GM19455 (cell line): ENCODE measurements at regions not wholly inside any gene's neighbourhood (a gene's known extent, or its start where the extent isn't known, plus 50 kb on each side); places are given as distances from the start of the nearest gene placed in this dataset.

ENCODE experiments used
- ATAC-seq: cut with Tn5 transposase; IDR thresholded peaks from one replicate; pipeline ENCODE4 v1.9.1; 2021; ENCODE audit not compliant: unreplicated experiment

DNA sequence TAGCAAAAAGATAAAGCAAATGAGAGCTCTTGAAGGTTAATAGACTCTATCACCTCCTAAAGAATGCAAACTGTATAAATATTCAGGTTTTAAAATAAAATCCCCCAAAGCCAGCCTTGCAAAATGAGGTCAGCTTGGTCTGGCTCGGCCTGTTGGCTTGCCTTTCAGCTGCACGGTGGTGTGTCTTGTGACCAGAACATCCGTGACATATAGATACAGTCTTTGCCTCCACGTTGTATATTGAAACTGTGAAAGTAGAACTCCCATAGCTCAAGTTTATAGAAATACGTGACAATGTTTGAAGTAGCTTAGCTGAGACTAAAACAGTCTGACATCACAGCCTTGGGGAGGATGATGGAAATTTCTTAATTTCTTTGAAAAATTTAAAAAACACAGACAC, 236.6 kb upstream of the MYOCD start:
- ATAC-seq: no peak

DNA sequence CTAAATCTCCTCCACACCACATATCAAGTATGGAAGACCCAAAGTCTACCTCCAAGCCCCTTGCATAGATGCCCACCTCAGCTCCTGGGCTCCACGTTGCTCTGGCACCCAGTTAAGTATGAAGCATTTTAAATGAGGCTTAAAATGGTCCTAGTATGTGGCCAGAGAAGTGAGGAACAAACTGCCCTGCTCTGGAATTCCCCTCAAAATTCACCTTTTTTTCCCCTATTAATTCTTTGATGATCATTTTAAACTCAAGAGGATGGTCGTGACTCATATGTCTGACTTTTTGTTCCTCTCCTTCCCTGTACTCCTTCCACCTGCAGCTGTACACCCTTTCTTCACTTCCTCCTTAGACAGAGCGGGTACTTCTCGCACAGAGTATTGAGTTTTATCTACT, 234.5 kb upstream of the MYOCD start:
- ATAC-seq: peak; percentile 90

DNA sequence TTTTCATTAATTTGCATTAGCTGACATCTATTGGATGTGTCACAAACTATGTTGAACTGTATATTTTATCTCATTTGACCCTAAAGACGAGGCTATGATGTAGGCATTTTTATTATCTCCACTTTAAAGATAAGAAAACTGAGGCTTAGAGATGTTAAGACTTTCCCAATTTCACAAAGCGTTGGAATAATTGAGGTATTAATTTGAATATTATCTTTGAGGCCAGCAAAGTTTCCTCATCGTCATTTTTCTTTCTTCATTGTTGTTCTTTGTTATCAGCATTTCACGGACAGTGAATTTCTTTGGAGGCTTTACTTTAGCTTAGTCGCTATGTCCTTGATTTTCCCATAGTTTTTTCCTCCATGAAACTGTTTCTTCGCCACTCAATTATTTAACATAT, 227.5 kb upstream of the MYOCD start:
- ATAC-seq: no peak

DNA sequence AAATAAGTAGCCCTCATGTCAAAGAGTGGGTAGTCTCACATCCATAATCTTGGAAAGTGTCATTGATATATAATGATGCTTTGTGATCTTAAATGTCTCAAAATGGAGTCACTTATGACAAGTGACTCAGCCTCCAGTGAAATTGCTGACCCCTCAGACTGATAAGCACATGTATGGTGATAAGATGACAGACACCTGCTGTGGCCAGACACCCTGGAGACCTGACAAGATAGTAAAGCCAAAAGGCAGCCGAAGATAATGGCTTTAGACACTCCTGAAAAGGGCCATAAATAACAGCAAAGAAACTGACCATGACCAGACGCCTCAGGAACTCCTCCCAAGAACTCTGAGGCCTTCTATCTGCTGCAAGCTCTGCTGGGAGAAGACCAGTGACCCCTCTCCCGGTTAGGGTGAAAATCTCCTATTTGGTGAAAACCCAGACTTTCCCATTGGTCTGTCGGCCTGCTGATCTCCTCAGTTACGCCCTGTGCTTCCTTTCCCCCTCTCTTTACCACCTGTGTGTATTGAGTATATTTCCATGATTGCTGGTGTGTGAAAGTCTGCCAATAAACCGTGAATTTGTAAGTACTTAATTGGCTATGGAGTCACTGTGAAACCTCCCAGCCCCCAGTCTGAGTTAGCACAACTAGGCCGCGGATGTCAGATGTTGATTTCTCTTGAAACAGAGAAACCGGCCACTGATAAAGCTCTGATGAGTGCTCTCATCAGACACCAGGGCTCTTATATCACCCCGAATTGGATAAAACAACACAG, 226.7 kb upstream of the MYOCD start:
- ATAC-seq: no peak

DNA sequence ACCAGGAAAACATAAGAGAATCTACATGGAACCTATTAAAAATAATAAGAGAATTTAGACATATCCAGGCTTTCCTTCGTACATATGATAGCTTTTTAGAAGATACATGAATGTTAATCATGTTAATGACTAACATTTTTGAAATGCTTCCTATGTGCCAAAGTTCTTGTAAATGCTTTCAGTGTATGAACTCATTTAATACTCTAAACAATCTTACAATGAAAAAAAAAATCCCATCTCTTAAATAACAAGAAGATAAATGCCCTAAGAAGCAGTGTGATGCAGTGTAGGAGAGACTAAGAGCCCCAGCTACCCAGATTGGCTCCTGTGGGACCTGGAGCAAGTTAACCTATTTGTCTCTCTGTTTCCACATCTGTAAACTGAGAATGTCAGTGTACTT, 220.4 kb upstream of the MYOCD start:
- no peak for ATAC-seq

DNA sequence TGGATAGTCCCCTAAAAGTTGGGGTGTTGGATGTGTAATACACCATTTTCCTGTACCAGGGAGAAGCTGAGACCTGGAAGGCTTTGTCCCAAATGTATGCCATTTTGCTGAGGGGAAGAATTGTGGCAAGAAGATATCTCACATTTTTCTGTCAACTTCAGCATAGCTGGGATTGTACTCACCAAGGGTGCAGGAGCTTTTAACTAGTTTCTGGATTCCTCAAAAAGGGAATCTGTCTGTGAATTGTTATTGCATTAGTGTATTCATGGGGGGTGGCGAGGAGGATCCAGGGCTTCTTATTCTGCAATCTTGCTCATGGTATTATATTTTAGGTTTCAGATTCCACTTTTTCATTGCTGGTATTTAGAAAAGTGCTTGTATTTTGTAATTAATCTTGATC, 208.2 kb upstream of the MYOCD start:
- no peak for ATAC-seq

DNA sequence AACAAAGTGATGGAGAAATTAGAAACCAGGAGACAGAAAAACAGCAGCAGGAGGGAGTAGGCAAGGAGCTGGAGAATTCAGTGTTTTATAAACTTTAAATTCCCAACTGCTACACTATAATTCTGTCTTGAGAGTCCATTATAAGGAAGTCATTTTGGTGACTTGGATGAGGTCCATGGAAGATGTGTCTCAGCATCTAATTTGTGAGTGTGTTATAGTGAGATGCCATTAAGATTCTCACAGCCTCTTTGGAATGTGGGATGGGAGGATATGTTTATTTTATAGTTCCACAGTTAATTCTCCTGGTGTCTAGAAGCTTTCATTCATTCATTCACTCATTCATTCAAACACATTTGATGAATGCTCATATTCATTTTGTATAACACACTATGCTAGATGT, 206.0 kb upstream of the MYOCD start:
- no peak for ATAC-seq

DNA sequence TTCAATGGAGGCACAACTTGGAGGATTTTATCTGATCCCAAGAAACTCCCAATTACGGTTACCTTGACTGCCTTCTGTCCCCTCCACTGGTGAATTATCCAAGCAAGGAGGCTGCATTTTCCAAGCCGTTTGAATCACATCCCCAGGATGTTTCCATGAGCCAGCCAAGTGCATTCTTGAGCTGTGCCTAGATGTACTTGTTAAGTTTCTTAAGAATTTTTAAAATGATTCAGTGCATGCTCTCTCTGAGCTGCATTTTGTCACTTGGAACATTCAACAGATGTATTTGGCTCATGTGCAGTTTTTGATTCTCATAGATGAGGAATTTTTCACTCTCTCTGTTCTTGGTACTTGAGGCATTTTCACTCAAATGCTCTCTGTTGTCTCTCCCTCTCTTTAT, 202.6 kb upstream of the MYOCD start:
- no peak for ATAC-seq

DNA sequence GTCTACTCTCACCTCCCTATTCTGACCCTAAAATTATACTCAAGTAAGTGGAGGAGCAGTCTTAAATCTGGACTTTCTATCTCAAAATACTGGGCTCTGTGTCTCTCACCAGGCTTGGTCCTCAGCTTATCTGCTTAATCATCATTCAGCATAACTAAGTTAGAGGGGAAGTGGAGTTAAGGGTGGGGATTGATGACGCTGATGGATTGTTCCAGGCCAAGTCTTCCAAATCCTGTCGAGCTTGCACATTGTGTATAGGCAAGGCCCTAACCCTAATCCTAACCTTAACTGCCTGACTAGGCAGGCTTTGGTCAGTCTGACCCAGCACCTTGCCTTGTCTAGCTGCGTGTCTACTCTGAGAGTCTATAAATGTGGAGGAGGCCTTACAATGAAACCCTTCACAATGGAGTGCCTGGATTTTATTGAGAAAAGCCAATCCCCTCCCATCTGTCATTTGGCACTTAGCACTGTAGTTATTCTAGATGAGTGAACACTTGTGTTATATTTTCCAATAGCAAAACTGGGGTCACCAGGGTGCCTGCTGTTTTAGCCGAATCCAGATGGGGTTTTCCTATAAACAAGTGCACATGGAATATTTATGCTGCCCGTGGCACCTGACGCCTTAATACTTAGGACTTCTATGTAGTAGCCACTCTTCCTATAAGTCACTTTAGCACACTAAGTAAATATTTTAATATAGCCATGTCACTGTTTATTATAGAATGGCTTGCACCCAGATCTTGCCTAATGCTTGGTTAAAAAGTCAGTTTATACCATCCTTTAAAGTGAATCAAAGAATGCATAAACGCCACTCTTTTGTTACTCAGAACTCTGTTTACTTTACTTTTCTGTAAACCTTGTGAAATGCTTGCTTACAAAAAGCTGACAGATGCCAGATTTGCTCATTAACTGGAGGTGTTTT, 193.2 kb upstream of the MYOCD start:
- ATAC-seq: no peak

DNA sequence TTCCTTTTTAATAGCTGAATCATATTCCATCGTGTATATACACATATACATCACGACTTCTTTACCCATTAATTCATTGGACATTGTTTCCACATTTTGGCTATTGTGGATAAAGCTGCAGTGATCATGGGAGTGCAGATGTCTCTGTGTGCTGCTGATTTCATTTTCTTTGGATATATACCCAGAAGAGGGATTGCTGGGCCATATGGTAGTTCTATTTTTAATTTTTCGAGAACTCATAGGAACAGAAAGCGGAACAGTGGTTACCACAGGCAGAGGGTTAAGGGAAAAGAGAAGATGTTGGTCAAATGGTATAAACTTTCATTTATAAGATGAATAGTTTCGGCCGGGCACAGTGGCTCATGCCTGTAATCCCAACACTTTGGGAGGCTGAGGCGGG, 187.4 kb upstream of the MYOCD start:
- ATAC-seq: no peak

DNA sequence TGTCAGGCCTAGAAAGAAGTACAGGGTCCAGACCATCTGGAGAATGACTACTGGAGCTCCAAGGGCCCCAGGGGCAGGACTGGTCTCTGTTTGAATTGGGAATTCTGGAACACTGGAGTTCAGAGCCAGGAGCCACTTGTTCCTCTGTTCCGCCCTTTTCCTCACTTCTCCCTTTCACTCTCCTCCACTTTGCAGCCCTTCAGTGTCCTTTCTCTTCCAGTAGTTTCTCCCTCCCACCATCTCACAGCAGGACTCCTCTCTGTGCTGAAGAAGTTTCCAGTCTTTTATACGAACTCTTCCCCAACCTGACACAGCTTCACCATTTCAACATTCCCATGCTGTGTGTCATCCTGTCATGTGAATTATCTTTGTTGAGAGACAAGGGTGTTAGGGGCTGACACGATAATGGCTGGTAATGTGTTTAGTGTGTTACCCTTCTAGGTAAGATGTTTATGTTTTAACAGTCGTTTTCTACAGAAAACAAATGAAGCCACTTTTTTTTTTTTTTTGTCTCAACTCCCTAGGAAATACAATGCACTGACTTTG, 180.3 kb upstream of the MYOCD start:
- no peak for ATAC-seq

DNA sequence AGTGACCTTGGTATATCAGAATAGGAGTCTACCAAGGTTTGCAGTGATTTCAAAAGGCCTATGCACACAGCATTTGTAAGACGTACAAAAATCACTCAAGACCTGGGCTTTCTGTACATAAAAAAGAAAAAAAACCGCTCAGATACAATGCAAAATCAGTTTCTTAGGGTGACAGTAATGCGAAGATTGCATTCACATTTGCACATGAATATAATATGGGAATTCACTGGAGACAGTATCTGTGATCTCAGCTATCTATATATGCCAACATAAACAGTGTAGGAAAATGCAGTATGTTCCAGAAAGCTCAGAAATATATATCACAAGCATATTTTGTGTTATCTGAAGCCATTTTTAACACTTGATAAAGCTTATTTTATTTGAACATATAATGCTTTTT, 176.4 kb upstream of the MYOCD start:
- ATAC-seq: no peak

DNA sequence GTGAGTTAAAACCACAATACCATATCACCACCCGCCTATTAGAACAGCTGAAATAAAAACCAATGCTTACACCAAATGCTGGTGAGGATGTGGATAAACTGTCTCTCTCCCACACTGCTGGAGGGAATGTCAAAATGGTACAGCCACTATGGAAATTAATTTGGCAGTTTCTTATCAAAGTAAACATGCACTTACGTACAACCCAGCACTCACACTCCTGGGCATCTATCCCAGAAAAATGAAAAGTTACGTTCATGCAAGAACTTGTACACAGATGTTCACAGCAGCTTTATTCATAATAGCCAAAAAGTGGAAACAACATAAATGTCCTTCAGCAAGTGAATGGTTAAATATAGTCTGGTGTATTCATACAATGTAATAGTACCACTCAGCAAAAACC, 173.2 kb upstream of the MYOCD start:
- no peak for ATAC-seq

DNA sequence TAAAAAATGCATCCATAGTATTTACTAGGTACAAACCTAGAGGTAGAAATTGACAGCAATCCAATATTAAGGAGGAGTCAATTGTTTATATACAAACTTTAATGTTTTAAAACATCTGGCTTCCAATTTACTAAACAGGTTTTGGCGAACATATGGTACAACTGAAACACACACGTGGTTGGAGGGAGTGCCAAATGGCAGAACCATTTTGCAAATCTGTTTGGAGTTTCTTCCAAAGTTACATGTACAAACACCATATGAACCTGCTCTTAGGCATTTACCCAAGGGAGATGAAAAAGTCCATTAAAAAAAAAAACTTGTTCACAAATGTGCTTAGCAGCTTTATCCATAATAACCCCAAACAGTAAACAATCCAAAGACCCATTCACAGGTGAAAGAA, 159.8 kb upstream of the MYOCD start:
- no peak for ATAC-seq

DNA sequence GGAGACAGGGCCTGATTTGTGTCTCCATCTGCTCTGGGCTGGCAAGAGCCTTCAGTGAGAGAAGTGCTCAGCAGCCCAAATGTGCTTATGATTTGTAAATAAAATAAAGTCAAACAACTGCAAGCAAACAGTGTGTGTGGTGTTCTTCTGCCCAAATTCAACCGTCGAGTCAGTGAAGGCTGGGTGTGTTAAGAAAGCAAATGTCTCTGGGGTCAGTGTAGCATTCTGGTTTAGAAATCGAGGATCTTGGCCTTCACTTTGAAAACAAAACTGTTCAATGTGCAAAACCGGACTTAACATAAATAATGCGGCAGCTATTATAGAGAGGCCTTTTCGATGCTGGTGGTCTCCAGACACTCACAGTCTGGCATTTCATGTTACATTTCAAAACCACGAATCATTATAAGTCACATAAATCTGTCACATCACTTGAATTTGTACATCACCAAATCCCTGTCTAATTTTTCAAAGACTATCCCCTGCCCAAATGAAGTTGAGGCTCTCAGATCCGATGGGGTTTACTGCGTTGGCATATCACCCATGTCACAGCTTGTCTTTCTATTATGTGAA, 158.6 kb upstream of the MYOCD start:
- ATAC-seq: no peak

DNA sequence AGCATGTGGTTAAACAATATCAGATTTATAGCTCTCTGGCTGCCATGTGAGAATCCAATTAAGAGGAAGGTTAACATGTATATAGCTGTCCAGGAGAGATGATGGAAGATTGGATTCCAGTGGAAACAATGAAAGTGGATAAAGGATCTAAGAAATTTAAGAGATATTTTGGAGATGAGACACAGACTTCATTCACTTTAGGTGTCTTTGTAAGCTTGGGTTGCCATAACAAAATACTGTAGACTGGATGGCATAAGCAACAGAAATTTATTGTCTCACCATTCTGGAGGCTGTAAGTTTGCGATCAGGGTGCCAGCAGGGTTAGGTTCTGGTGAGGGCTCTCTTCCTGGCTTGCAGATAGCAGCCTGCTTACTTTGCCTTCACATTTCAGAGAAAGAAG, 155.9 kb upstream of the MYOCD start:
- ATAC-seq: no peak

DNA sequence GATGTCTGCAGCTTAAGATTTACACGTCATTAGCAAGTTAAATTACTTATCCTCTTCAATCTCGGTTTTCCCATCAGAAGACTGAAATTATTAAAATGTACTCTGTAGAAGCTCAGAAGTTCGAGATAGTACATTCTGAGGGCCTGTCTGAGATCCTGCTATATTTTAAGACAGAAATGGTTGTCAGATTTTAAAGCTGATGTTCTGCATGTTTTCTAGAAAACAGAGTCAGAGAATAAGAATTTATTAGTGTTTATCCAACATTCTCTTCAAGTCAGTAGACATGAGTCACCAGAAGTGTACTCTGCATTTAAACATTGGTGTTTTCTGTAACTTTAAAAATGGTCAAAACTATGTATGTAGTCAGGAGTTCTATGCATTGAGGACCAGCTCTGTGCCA, 155.2 kb upstream of the MYOCD start:
- no peak for ATAC-seq

DNA sequence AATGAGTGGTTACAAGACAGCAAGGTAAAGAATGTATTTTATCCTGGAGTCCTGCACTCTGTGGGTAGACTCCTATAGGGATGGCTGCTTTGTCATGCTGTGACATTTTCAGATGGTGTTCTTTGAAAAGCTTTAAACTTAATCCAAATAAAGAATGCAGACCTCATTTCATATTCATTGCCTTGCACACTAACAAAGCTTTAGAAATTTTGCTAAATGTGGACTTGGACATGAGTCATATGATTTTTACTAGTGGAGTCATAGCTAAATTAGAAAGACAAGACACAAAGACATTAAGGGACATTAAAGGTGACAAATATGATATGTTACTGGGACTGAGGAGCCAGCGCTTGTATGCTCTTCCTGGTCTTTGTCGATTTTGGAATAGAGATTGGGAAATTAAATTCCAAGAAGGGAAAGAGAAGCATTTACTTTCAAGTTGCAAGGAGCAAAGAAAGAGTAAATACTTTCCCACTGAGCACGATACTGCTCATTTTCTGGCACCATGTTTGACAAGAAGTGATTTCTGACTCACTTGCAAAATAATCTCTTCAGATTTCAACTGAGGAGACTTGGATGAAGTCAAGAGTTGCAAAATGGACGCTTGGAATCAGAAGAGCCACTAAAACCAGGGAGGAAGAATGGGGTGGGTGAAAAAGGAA, 152.9 kb upstream of the MYOCD start:
- ATAC-seq: no peak

DNA sequence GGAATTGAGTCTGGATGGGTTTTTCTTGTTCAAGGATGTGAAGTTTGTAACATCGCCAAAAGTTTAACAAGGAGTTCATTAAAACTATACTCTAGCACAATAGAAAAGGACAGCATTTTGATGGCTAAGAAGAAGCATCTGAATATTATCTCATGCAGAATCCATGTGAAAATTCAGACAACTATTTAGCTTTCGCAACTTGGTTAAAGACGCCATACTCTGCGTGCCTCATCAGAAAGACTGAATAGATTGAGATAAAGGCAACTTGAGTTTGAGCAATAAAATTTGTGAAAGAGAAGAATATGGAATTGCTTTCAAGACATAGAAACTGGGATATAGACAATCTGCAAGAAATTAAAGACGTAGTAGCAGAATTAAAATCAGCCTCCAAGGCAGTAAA, 151.1 kb upstream of the MYOCD start:
- ATAC-seq: no peak

DNA sequence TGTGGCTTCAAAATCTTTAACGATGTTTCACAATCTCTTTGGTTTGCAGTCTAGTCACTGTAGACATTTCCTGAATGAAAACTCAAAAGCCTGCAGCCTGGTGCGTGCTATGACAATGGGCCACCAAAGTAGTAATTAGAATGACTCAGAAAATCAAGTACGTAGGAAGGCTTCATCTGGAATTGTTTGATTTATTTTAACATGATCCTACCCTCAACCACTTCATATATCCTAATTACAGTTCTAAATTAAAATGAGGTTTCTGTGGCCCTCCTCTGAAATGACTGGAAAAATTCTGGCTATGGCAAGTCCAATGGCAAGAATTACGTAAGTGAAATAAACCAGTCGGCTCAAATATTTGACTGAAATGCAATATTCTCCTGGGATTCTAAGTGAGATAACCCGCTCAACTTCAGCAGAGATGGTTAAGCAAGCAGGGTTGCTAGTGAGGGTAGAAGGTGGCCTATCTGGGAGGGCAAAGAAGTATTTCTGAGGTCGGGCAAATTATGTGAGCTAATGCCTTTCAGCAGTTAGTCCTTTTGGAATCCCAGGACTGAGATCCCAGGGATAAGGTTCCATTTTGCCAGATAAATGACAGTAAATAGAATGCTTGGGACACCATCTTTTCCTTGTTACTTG, 145.6 kb upstream of the MYOCD start:
- ATAC-seq: no peak

DNA sequence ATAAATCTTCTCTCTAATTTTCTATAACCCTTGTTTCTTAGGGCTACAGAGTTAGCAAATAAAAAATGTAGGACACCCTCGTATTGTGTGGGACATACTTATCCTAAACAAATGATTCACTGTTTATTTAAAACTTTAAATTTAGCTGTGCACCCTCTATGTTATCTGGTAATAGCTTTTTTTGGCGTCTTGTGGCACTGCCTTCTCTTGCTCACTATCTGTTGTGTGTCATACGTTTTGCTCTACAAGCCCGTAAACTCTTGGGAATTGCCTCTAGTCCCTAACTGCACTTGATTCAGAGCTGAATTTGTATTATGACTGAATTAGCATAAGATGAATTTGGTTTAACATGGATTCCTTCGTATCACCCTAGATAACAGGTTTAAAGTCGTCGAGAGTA, 144.3 kb upstream of the MYOCD start:
- no peak for ATAC-seq
